GM18861 (cell line): ENCODE measurements at regions not wholly inside any gene's neighbourhood (a gene's known extent, or its start where the extent isn't known, plus 50 kb on each side); places are given as distances from the start of the nearest gene placed in this dataset.
"Not testable (repeated sequence)": the region's sequence is repeated elsewhere in the genome, so short reads cannot be mapped to it uniquely, and the experiment has no call there.

Source experiments
- ATAC-seq: cut with Tn5 transposase; IDR thresholded peaks from one replicate; pipeline ENCODE4 v1.9.1; 2021; ENCODE audit not compliant: unreplicated experiment

- ATAC-seq: no peak
Measured at GRCh38 chr2:234166531-234166930, 116.0 kb downstream of the SPP2 start.

GRCh38 chr2:234165421-234165820 is 114.9 kb downstream of the SPP2 start:
- no peak for ATAC-seq

GRCh38 chr2:234164493-234165413 is 114.3 kb downstream of the SPP2 start:
- ATAC-seq: no peak

- no peak for ATAC-seq
Measured at GRCh38 chr2:234163510-234164045, 113.1 kb downstream of the SPP2 start.

GRCh38 chr2:234162861-234163260 is 112.4 kb downstream of the SPP2 start:
- no peak for ATAC-seq

GRCh38 chr2:234161932-234162331 is 111.4 kb downstream of the SPP2 start:
- ATAC-seq: no peak

- ATAC-seq: no peak
Measured at GRCh38 chr2:234158812-234159211, 108.3 kb downstream of the SPP2 start.

- ATAC-seq: no peak
Measured at GRCh38 chr2:234157817-234158588, 107.5 kb downstream of the SPP2 start.

GRCh38 chr2:234156326-234156725 is 105.8 kb downstream of the SPP2 start:
- no peak for ATAC-seq

- not testable (repeated sequence) for ATAC-seq
Measured at GRCh38 chr2:234152835-234153234, 102.3 kb downstream of the SPP2 start.

- ATAC-seq: no peak
Measured at GRCh38 chr2:234147335-234147861, 96.9 kb downstream of the SPP2 start.

- ATAC-seq: no peak
Measured at GRCh38 chr2:234146087-234146826, 95.8 kb downstream of the SPP2 start.

- ATAC-seq: no peak
Measured at GRCh38 chr2:234145511-234145910, 95.0 kb downstream of the SPP2 start.

GRCh38 chr2:234145057-234145456 is 94.6 kb downstream of the SPP2 start:
- ATAC-seq: no peak

GRCh38 chr2:234143896-234144295 is 93.4 kb downstream of the SPP2 start:
- no peak for ATAC-seq

- no peak for ATAC-seq
Measured at GRCh38 chr2:234142530-234142929, 92.0 kb downstream of the SPP2 start.

GRCh38 chr2:234139755-234140154 is 89.3 kb downstream of the SPP2 start:
- ATAC-seq: no peak

GRCh38 chr2:234138836-234139235 is 88.3 kb downstream of the SPP2 start:
- ATAC-seq: no peak

GRCh38 chr2:234137400-234138014 is 87.0 kb downstream of the SPP2 start:
- ATAC-seq: no peak

- ATAC-seq: no peak
Measured at GRCh38 chr2:234136461-234136860, 86.0 kb downstream of the SPP2 start.
